ENCODE measurements at regions not wholly inside any gene's neighbourhood (a gene's known extent, or its start where the extent isn't known, plus 50 kb on each side); places are given as distances from the start of the nearest gene placed in this dataset.

GRCh38 chr5:57338868-57339340 lies 143.7 kb downstream of the ACTBL2 start:
- no peak overlapping the region for H3K27ac ChIP-seq (ENCODE audit: low read depth, low read length)
- ChIA-PET CTCF (no interaction called here), POLR2A (no interaction called here)
- H3K4me1 ChIP-seq (ENCODE audit: insufficient read depth, low read length), result no peaks in the 10 kb centered on the region
- no peak overlapping the region for H3K27ac Mint-ChIP-seq
- no peak overlapping the region for H3K4me3 Mint-ChIP-seq
- H3K4me1 Mint-ChIP-seq, result no peaks in the 10 kb centered on the region
- no peaks in the 10 kb centered on the region for H3K9me3 ChIP-seq (ENCODE audit: low read length)
- DNase-seq, result no peak
- H3K9me3 Mint-ChIP-seq, result no peaks in the 10 kb centered on the region
- peaks cover 0 to 2% (median 0%) of the 10 kb centered on the region in 3 donors for H3K36me3 Mint-ChIP-seq
- no peak overlapping the region for H3K4me3 ChIP-seq (ENCODE audit: low read length)
- H3K36me3 ChIP-seq (ENCODE audit: insufficient read depth, low read length), result no peaks in the 10 kb centered on the region
- peaks cover 3 to 8% of the 10 kb centered on the region in 2 donors for H3K27me3 Mint-ChIP-seq
- H3K27me3 ChIP-seq (ENCODE audit: insufficient read depth, low read length, poor library complexity, severe bottlenecking), result no peaks in the 10 kb centered on the region

- Histone ChIP-seq H3K27me3 (ENCODE audit: insufficient read depth, low read length, poor library complexity, severe bottlenecking) (no peaks in the 10 kb centered on the region), H3K27ac (ENCODE audit: low read depth, low read length) (no peak overlapping the region), H3K36me3 (ENCODE audit: insufficient read depth, low read length) (no peaks in the 10 kb centered on the region), H3K9me3 (ENCODE audit: low read length) (no peaks in the 10 kb centered on the region), H3K4me1 (ENCODE audit: insufficient read depth, low read length) (no peaks in the 10 kb centered on the region), H3K4me3 (ENCODE audit: low read length) (no peak overlapping the region)
- POLR2A ChIA-PET, result no interaction called here
- CTCF ChIA-PET, result no interaction called here
- Mint-ChIP-seq H3K4me3 (no peak overlapping the region), H3K9me3 (no peaks in the 10 kb centered on the region), H3K4me1 (no peaks in the 10 kb centered on the region), H3K27ac (no peak overlapping the region), H3K27me3 (peaks cover 3 to 8% of the 10 kb centered on the region in 2 donors), H3K36me3 (peaks cover 0 to 2% (median 0%) of the 10 kb centered on the region in 3 donors)
- DNase-seq, result no peak
Measured at GRCh38 chr5:57338068-57338867, 144.3 kb downstream of the ACTBL2 start.

- Histone ChIP-seq H3K36me3 (ENCODE audit: insufficient read depth, low read length) (no peaks in the 10 kb centered on the region), H3K27me3 (ENCODE audit: insufficient read depth, low read length, poor library complexity, severe bottlenecking) (no peaks in the 10 kb centered on the region), H3K4me3 (ENCODE audit: low read length) (no peak overlapping the region), H3K9me3 (ENCODE audit: low read length) (no peaks in the 10 kb centered on the region), H3K4me1 (ENCODE audit: insufficient read depth, low read length) (no peaks in the 10 kb centered on the region), H3K27ac (ENCODE audit: low read depth, low read length) (no peak overlapping the region)
- Mint-ChIP-seq H3K9me3 (peaks cover 0 to 2% (median 0%) of the 10 kb centered on the region in 5 donors), H3K27ac (no peak overlapping the region), H3K27me3 (peaks cover 2 to 10% of the 10 kb centered on the region in 2 donors), H3K4me1 (no peaks in the 10 kb centered on the region), H3K36me3 (peaks cover 0 to 2% (median 0%) of the 10 kb centered on the region in 3 donors), H3K4me3 (no peak overlapping the region)
- POLR2A ChIA-PET, result no interaction called here
- CTCF ChIA-PET, result no interaction called here
- no peak for DNase-seq
Measured at GRCh38 chr5:57335092-57335660, 147.4 kb downstream of the ACTBL2 start.

- CTCF ChIA-PET, result no interaction called here
Measured at GRCh38 chr5:57334475-57334874, 148.1 kb downstream of the ACTBL2 start.

GRCh38 chr5:57332361-57332760 lies 150.2 kb downstream of the ACTBL2 start:
- no peaks in the 10 kb centered on the region for H3K36me3 ChIP-seq (ENCODE audit: insufficient read depth, low read length)
- H3K9me3 ChIP-seq (ENCODE audit: low read length), result no peaks in the 10 kb centered on the region
- Mint-ChIP-seq H3K27ac (no peak overlapping the region), H3K36me3 (no peaks in the 10 kb centered on the region), H3K27me3 (peaks cover 2 to 10% of the 10 kb centered on the region in 2 donors), H3K4me3 (no peak overlapping the region), H3K4me1 (no peaks in the 10 kb centered on the region), H3K9me3 (peaks cover 0 to 3% (median 0%) of the 10 kb centered on the region in 5 donors)
- H3K4me3 ChIP-seq (ENCODE audit: low read length), result no peak overlapping the region
- CTCF ChIA-PET, result interaction anchor here (1.8 kb wide), 1 partner anchor 9 kb away, joined by 3 read pairs; no protein-coding TSS in a partner anchor
- no peak overlapping the region for H3K27ac ChIP-seq (ENCODE audit: low read depth, low read length)
- POLR2A ChIA-PET, result no interaction called here
- no peak for DNase-seq
- no peaks in the 10 kb centered on the region for H3K4me1 ChIP-seq (ENCODE audit: insufficient read depth, low read length)
- no peaks in the 10 kb centered on the region for H3K27me3 ChIP-seq (ENCODE audit: insufficient read depth, low read length, poor library complexity, severe bottlenecking)

More at GRCh38 chr5:57334475-57334874, 148.1 kb downstream of the ACTBL2 start:
- Histone ChIP-seq H3K9me3 (ENCODE audit: low read length) (no peaks in the 10 kb centered on the region), H3K4me3 (ENCODE audit: low read length) (no peak overlapping the region), H3K27me3 (ENCODE audit: insufficient read depth, low read length, poor library complexity, severe bottlenecking) (no peaks in the 10 kb centered on the region), H3K36me3 (ENCODE audit: insufficient read depth, low read length) (no peaks in the 10 kb centered on the region), H3K4me1 (ENCODE audit: insufficient read depth, low read length) (no peaks in the 10 kb centered on the region), H3K27ac (ENCODE audit: low read depth, low read length) (no peak overlapping the region)
- peaks cover 0 to 2% (median 0%) of the 10 kb centered on the region in 3 donors for H3K36me3 Mint-ChIP-seq
- POLR2A ChIA-PET, result no interaction called here
- peaks cover 2 to 10% of the 10 kb centered on the region in 2 donors for H3K27me3 Mint-ChIP-seq
- H3K27ac Mint-ChIP-seq, result no peak overlapping the region
- no peak for DNase-seq
- H3K4me1 Mint-ChIP-seq, result no peaks in the 10 kb centered on the region
- H3K9me3 Mint-ChIP-seq, result peaks cover 0 to 2% (median 0%) of the 10 kb centered on the region in 5 donors
- no peak overlapping the region for H3K4me3 Mint-ChIP-seq

DNA sequence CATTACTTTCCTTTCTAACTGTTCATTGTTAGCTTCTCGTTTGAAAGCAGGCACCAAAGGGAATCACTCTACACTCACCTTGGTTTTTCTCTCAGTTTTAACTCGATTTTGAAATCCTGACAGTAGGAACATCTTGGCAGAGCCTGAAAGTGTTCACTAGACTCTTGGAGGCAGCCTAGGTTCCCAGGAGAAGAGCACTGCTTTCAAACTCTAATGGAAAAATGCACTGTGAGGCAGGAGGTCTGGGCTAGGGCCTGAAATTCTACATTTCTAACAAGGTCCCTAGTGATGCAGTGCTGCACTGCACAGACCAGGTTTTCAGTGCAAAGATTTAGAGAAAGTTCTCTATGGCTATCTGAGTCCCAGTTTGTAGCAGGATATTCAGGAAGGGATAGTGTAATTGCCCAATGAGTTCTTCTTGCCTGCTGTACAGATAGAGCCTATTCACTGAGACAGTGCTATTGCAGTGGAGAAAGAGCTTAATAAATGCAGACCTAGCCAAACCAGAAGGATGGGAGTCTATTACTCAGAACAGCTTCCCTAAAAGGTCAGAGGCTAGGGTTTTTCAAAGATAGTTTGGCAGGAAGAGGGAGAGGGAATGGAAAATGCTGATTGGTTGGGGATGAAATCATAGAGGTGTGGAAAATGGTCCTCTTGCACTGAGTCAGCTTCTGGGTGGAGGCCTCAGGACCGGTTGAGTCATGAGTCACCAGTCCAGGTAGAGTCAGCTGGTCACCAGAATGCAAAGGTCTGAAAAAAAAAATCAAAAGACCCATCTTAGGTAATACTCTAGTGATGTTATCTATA lies 153.9 kb downstream of the GPBP1 start:
- Mint-ChIP-seq H3K4me3 (no peak overlapping the region), H3K27ac (no peak overlapping the region), H3K9me3 (peaks cover 0 to 5% (median 0%) of the 10 kb centered on the region in 5 donors), H3K4me1 (no peaks in the 10 kb centered on the region), H3K36me3 (no peaks in the 10 kb centered on the region), H3K27me3 (peaks cover 6 to 20% of the 10 kb centered on the region in 2 donors)
- ChIA-PET POLR2A (no interaction called here), CTCF (no interaction called here)
- no peak overlapping the region for H3K4me3 ChIP-seq (ENCODE audit: low read length)
- no peaks in the 10 kb centered on the region for H3K4me1 ChIP-seq (ENCODE audit: insufficient read depth, low read length)
- no peak overlapping the region for H3K27ac ChIP-seq (ENCODE audit: low read depth, low read length)
- H3K27me3 ChIP-seq (ENCODE audit: insufficient read depth, low read length, poor library complexity, severe bottlenecking), result no peaks in the 10 kb centered on the region
- H3K36me3 ChIP-seq (ENCODE audit: insufficient read depth, low read length), result no peaks in the 10 kb centered on the region
- DNase-seq, result no peak
- no peaks in the 10 kb centered on the region for H3K9me3 ChIP-seq (ENCODE audit: low read length)

- H3K4me3 Mint-ChIP-seq, result no peak overlapping the region
- peaks cover 12 to 21% of the 10 kb centered on the region in 2 donors for H3K27me3 Mint-ChIP-seq
- no peaks in the 10 kb centered on the region for H3K36me3 Mint-ChIP-seq
- ChIA-PET POLR2A (no interaction called here), CTCF (no interaction called here)
- H3K9me3 Mint-ChIP-seq, result peaks cover 0 to 5% (median 0%) of the 10 kb centered on the region in 5 donors
- no peaks in the 10 kb centered on the region for H3K4me1 Mint-ChIP-seq
- H3K4me1 ChIP-seq (ENCODE audit: insufficient read depth, low read length), result no peaks in the 10 kb centered on the region
- H3K27ac Mint-ChIP-seq, result no peak overlapping the region
- H3K9me3 ChIP-seq (ENCODE audit: low read length), result no peaks in the 10 kb centered on the region
- no peak for DNase-seq
- no peak overlapping the region for H3K27ac ChIP-seq (ENCODE audit: low read depth, low read length)
- no peaks in the 10 kb centered on the region for H3K27me3 ChIP-seq (ENCODE audit: insufficient read depth, low read length, poor library complexity, severe bottlenecking)
- no peaks in the 10 kb centered on the region for H3K36me3 ChIP-seq (ENCODE audit: insufficient read depth, low read length)
- H3K4me3 ChIP-seq (ENCODE audit: low read length), result no peak overlapping the region
Measured at GRCh38 chr5:57325678-57326397, 152.0 kb downstream of the GPBP1 start.
